Colonic mucosa (tissue), 4 donors: ENCODE measurements at regions not wholly inside any gene's neighbourhood (a gene's known extent, or its start where the extent isn't known, plus 50 kb on each side); places are given as distances from the start of the nearest gene placed in this dataset.

Experiments
- DNase-seq: peaks from one replicate; pipeline ENCODE4 v3.0.0-alpha.2; 2020
- H3K27ac ChIP-seq: fragments of 200-600 bp; one replicate; pipeline ENCODE4 v1.8.0; 2021
- H3K27me3 ChIP-seq: fragments of 200-600 bp; one replicate; pipeline ENCODE4 v1.8.0; 2021
- H3K36me3 ChIP-seq: fragments of 200-600 bp; one replicate; pipeline ENCODE4 v1.8.0; 2021
- H3K4me1 ChIP-seq: fragments of 200-600 bp; one replicate; pipeline ENCODE4 v1.8.0; 2021; ENCODE audit warnings: mild to moderate bottlenecking
- H3K4me3 ChIP-seq: fragments of 200-600 bp; one replicate; pipeline ENCODE4 v1.8.0; 2021
- H3K9ac ChIP-seq, 2 donors: one replicate each; pipeline ENCODE4 v1.7.0; 2013; ENCODE audit warnings: control low read depth in 2 of 2, low read depth in 2 of 2, low read length in 2 of 2
- H3K9me3 ChIP-seq: fragments of 200-600 bp; one replicate; pipeline ENCODE4 v1.8.0; 2021
- intact Hi-C: fragments of 100-400 bp; cut with DNase I; formaldehyde crosslinking; loops from one replicate; pipeline ENCODE4 v1.14.1; 2022
- TF ChIP-seq, protein P1 (sequence below): fragments of 200-600 bp; IDR thresholded peaks from one replicate; pipeline ENCODE4 v1.8.0; 2022; ENCODE audit warnings: antibody characterized with exemption, mild to moderate bottlenecking
- donor health status: healthy.
- donor health status: DM: no; HTN: no; CAD: no.
- donor health status: DM: no; HTN: no; CAD: no.

DNA sequence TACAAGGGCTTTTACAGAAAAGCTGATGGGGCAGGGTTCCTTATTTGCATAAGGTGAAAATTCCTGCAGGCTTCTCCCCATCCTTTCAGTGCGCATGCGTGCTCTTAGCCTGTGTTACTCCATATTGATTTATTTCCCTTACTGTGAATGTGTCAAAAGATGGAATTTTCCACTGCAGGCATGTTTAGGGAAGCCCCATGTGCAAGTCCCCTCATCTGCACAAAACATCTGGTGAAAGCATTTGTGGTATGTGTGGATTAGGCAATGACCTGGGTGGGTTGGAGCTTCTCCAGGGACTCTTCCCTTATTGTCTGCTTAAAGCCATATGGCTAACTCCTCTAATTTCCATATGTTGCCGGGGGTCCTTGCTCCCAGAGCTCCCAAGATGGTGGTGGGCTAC lies 912.7 kb upstream of the LRFN5 start:
- Histone ChIP-seq H3K4me1 (no peaks in the 10 kb centered on the region), H3K36me3 (no peaks in the 10 kb centered on the region), H3K27me3 (no peaks in the 10 kb centered on the region), H3K27ac (no peak overlapping the region), H3K4me3 (no peak overlapping the region), H3K9me3 (no peaks in the 10 kb centered on the region), H3K9ac (no peak overlapping the region)
- DNase-seq = no peak
- TF ChIP-seq, protein P1, sequence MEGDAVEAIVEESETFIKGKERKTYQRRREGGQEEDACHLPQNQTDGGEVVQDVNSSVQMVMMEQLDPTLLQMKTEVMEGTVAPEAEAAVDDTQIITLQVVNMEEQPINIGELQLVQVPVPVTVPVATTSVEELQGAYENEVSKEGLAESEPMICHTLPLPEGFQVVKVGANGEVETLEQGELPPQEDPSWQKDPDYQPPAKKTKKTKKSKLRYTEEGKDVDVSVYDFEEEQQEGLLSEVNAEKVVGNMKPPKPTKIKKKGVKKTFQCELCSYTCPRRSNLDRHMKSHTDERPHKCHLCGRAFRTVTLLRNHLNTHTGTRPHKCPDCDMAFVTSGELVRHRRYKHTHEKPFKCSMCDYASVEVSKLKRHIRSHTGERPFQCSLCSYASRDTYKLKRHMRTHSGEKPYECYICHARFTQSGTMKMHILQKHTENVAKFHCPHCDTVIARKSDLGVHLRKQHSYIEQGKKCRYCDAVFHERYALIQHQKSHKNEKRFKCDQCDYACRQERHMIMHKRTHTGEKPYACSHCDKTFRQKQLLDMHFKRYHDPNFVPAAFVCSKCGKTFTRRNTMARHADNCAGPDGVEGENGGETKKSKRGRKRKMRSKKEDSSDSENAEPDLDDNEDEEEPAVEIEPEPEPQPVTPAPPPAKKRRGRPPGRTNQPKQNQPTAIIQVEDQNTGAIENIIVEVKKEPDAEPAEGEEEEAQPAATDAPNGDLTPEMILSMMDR = no peak
- intact Hi-C loops = no loop called here

DNA sequence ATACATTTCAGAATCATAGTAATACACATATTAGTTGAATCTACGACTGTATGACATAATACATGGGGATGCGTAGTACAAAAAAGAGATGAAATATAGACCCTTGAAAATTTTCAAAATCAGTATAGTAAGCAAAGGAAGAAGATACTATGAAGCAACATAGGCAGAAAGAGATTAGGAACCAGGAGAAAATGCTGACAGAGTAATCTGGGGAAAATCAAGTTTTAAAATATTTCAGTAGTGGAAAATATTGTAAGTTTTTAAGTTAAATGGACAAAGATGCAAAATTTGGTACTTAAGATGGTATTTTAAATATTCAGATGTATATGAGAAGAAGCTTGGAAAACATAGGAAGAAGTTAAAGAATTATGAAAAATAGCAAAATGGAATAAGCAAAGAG lies 915.6 kb upstream of the LRFN5 start:
- Histone ChIP-seq H3K27me3 (no peaks in the 10 kb centered on the region), H3K36me3 (no peaks in the 10 kb centered on the region), H3K4me3 (no peak overlapping the region), H3K27ac (no peak overlapping the region), H3K9ac (no peak overlapping the region), H3K4me1 (no peaks in the 10 kb centered on the region), H3K9me3 (no peaks in the 10 kb centered on the region)
- no peak for DNase-seq
- TF ChIP-seq, protein P1 = no peak
- intact Hi-C loops = no loop called here

DNA sequence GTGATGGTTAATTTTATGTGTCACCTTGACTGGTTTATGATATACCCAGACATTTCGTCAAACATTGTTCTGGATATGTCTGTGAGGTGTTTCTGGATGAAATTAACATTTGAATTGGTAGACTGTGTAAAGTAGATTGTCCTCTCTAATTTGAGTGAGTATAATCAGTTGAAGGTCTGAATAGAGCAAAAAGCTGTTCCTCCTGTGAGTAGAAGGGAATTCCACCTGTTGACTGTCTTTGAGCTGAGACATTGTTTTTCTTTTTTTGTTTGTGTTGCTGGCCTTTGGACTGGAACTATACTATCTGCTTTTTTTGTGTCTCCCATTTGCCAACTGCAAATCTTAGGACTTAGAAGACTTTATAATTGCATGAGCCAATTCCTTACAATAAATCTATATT lies 920.9 kb upstream of the LRFN5 start:
- TF ChIP-seq, protein P1 = no peak
- no peak overlapping the region for H3K4me3 ChIP-seq
- H3K9ac ChIP-seq = no peak overlapping the region
- H3K27ac ChIP-seq = no peak overlapping the region
- H3K4me1 ChIP-seq = no peaks in the 10 kb centered on the region
- H3K9me3 ChIP-seq = no peaks in the 10 kb centered on the region
- H3K27me3 ChIP-seq = no peaks in the 10 kb centered on the region
- no peaks in the 10 kb centered on the region for H3K36me3 ChIP-seq
- intact Hi-C loops = no loop called here
- no peak for DNase-seq

DNA sequence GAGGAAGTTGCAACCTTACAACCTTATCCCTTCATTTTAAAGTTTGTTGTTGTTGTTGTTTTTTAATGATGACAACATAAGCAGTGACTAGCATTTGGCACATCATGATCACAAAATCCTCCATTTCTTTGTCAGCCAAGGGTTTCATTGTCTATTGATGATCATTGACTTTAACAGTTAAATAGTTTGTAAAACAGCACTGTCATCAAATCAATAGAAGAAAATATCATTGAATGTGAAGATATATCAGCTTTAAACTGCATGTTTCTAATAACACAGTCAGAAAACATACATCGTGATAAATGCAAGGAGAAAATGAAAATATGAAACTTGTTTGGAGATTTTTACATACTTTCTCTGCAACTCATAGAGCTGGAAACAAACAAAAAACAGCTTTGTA lies 922.3 kb upstream of the LRFN5 start:
- no peaks in the 10 kb centered on the region for H3K4me1 ChIP-seq
- no peak overlapping the region for H3K27ac ChIP-seq
- intact Hi-C loops = no loop called here
- TF ChIP-seq, protein P1 = no peak
- H3K9me3 ChIP-seq = no peaks in the 10 kb centered on the region
- DNase-seq = no peak
- H3K27me3 ChIP-seq = no peaks in the 10 kb centered on the region
- no peaks in the 10 kb centered on the region for H3K36me3 ChIP-seq
- H3K9ac ChIP-seq = no peak overlapping the region
- no peak overlapping the region for H3K4me3 ChIP-seq

DNA sequence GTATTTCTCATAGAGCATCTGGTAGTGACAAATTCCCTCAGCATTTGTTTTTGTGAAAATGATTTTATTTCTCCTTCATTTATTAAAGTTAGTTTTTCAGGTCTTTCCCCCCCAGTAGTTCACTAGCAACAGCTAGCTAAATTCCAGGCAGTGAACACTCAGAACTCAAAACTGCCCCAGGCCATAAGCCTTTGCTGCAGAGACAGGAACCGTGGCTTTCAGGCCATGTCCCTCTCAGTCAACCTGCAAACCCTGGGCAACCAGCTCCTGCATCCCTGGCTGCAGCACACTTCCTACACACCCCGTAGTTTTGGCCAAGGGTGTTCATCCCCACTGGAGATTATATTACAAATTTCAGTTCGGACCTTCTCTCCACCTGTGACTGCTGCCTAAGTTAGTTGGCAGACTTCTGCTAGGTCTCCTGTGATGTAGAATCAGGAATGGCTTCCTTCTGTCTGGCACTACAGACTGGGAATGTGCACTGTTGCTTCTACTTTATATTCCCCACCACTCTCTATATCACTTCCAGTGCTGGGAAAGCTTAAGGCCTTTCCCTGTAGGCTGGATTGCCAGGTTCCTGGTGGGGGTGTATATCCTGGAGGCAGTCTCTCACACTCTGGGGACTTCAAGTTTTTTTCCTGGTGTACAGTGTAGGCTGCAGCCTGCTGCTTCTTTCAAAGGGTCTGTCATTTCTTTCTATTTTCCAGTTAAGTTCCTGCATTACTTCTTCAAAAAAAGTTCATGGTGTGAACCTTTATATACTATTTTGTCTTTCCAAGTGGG lies 924.4 kb upstream of the LRFN5 start:
- Histone ChIP-seq H3K9ac (no peak overlapping the region), H3K4me1 (no peaks in the 10 kb centered on the region), H3K27me3 (no peaks in the 10 kb centered on the region), H3K27ac (no peak overlapping the region), H3K9me3 (no peaks in the 10 kb centered on the region), H3K4me3 (no peak overlapping the region), H3K36me3 (no peaks in the 10 kb centered on the region)
- intact Hi-C loops = no loop called here
- TF ChIP-seq, protein P1 = no peak
- DNase-seq = no peak
